Right ventricle myocardium superior (tissue), 1 donor: ENCODE measurements at regions not wholly inside any gene's neighbourhood (a gene's known extent, or its start where the extent isn't known, plus 50 kb on each side); places are given as distances from the start of the nearest gene placed in this dataset.
"Not testable (repeated sequence)": the region's sequence is repeated elsewhere in the genome, so short reads cannot be mapped to it uniquely, and the experiment has no call there.

Experiments
- ATAC-seq: fragments of 200-7000 bp; cut with Tn5 transposase; one replicate; pipeline ENCODE4 v1.9.1; 2020; ENCODE audit warnings: mild to moderate bottlenecking; ENCODE audit not compliant: poor library complexity
- DNase-seq: peaks from one replicate; pipeline ENCODE4 v3.0.0-alpha.2; 2020
- intact Hi-C: fragments of 100-400 bp; cut with DNase I; formaldehyde crosslinking; loops from one replicate; pipeline ENCODE4 v1.11.2; 2022
- donor health status: DM: no; HTN: yes; CAD: no; lungs with severe emphysema.

- DNase-seq, intact Hi-C loops: not testable (repeated sequence)
- peak; percentile 86 for ATAC-seq
Measured at GRCh38 chr21:28034334-28034733, 958.3 kb downstream of the LTN1 start.

GRCh38 chr21:28032652-28033051, 960.0 kb downstream of the LTN1 start:
- intact Hi-C loops, ATAC-seq, DNase-seq: not testable (repeated sequence)

DNA sequence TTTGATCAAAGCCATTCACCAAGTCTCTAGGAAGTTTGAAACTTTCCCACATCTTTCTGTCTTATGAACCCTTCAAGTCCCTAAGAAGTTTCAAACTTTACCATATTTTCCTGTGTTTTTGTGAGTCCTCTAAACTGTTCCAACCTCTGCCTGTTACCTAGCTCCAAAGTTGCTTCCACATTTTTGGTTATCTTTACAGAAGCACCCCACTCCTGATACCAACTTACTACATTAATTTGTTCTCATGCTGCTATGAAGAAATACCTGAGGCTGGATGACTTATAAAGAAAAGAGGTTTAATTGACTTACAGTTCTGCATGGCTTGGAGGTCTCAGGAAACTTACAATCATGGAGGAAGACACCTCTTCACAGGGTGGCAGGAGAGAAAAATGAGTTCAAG, 961.6 kb downstream of the LTN1 start:
- intact Hi-C loops, ATAC-seq, DNase-seq: not testable (repeated sequence)

- intact Hi-C loops = no loop called here
- DNase-seq = no peak
- ATAC-seq = no peak
Measured at GRCh38 chr21:28025111-28025510, 967.6 kb downstream of the LTN1 start.

GRCh38 chr21:28018741-28019669, 973.7 kb downstream of the LTN1 start:
- peak; percentile 20 for ATAC-seq
- peak; percentile 34 for DNase-seq
- intact Hi-C loops = no loop called here

- intact Hi-C loops = no loop called here
- ATAC-seq (no peak), DNase-seq (no peak)
Measured at GRCh38 chr21:28018213-28018612, 974.5 kb downstream of the LTN1 start.

DNA sequence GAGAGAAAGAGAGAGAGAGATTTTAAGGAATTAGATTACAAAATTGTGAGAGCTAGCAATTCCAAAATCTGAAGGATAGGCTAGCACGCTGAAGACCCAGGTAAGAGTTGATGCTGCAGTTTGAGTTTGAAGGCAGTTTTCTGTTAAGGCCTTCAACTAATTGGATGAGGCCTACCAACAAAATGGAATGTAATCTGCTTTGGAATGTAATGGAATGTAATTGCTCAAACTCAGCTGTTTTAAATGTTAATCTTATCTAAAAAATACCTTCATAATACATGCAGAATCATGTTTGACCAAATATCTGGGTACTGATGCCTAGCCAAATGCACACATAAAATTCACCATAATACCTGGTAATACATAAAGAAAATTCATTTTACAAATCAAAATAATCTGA, 976.1 kb downstream of the LTN1 start:
- ATAC-seq = no peak
- intact Hi-C loops = no loop called here
- no peak for DNase-seq

- intact Hi-C loops, DNase-seq, ATAC-seq: not testable (repeated sequence)
Measured at GRCh38 chr21:28013123-28013522, 979.6 kb downstream of the LTN1 start.

DNA sequence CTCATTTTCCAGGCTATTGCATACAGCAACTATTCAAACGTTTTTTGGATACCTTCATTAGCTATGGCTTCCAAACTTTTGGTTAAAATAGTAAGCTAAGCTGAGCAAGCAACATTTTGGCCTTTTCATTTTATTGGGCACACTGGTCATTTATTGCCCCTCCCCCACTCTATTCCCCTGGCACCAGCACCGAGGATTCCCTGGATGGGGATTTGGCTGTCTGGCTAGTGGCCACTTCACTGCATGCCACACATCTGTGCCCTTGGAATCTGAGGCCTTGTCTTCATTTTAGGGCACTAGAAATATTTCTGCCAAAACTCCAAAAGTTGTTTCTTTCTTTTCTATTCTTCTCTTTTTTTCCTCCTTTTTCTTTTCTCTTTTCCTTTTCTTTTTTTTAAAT, 980.7 kb downstream of the LTN1 start:
- intact Hi-C loops, ATAC-seq: not testable (repeated sequence)
- peak; percentile 31 for DNase-seq

DNA sequence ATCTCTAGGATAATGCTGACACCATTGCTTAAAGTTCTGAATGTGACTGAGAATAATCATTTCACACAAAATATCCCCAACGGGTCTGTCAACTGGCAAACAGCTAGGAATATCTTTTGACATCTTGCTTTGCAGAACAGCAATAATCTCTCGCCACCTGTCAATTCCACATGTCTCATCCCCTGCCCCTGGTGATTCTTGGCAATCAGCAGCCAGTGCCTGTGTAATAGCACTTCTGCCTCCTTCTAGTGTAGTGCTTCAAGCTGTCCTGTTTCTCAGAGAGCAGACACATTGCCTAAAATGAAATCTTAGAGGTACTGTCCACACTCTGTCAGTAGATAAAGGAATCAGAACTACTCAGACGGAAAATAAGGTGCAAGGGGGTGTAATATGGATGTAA, 984.4 kb downstream of the LTN1 start:
- ATAC-seq, intact Hi-C loops, DNase-seq: not testable (repeated sequence)

GRCh38 chr21:28003627-28004026, 989.0 kb downstream of the LTN1 start:
- intact Hi-C loops, DNase-seq, ATAC-seq: not testable (repeated sequence)

DNA sequence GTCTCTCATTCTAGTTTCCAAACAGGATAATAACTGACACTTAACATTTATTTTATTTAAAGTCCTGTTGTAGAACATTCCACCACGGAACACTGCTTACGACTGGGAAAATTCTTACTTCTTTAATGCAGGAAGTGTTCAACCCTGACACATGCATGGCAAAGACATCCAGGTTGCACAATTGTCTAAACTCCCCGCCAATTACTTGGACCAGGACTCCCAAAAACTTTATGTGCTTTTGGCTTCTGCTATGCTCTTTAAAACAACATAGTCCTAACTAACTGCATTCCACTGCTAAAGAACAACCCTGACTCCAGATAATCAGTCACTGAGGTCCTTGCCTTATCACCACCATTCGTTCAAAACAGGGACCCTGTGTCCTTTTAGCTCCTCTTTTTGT, 995.8 kb downstream of the LTN1 start:
- peak; percentile 70 for ATAC-seq
- intact Hi-C loops, DNase-seq: not testable (repeated sequence)

GRCh38 chr21:27984663-27985325, 1007.9 kb downstream of the LTN1 start:
- ATAC-seq, DNase-seq, intact Hi-C loops: not testable (repeated sequence)

GRCh38 chr21:27979446-27979845, 1012.6 kb upstream of the ADAMTS5 start:
- intact Hi-C loops, DNase-seq, ATAC-seq: not testable (repeated sequence)

DNA sequence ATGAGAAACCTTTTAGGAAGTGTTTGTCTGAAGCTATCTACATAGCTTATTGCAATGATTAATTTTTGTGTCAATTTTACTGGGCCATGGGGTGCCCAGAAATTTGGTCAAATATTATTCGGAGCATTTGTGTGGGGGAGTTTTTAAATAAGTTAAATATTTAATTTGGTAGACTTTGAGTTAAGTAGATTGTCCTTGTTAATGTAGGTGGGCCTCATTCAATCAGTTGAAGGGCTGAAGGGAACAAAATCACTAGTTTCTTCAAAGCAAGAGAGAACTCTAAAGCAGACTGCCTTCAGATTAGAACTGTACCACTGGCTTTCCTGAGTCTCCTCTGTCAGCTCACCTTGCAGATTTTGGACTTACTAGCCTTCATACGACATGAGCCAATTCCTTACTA, 1008.6 kb upstream of the ADAMTS5 start:
- no peak for DNase-seq
- no peak for ATAC-seq
- intact Hi-C loops = no loop called here

- DNase-seq, intact Hi-C loops, ATAC-seq: not testable (repeated sequence)
Measured at GRCh38 chr21:27974152-27974551, 1007.3 kb upstream of the ADAMTS5 start.

DNA sequence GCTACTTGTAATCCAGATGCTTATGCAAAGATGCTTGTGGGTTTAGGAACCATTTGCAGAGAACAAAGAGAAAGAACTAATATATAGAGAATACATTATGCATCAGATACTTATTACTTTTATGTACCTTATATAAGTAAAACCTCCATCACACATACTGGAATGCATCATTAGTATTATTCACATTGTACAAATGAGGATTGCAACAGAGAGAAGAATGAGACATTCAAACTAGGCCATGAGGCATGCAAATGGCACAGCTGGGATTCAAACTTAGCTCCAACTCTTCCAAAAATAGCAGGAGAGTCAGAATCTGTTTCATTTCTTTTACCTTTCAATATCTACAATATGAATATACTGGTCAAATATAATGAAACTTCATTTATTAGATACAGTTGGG, 1001.4 kb upstream of the ADAMTS5 start:
- not testable (repeated sequence) for DNase-seq, ATAC-seq

GRCh38 chr21:27954543-27955165, 987.8 kb upstream of the ADAMTS5 start:
- intact Hi-C loops = no loop called here
- ATAC-seq (no peak), DNase-seq (no peak)

More for the DNA sequence above, 1001.4 kb upstream of the ADAMTS5 start:
- intact Hi-C loops = not testable (repeated sequence)
